ENCODE measurements at regions not wholly inside any gene's neighbourhood (a gene's known extent, or its start where the extent isn't known, plus 50 kb on each side); places are given as distances from the start of the nearest gene placed in this dataset.
"Not testable (repeated sequence)": the region's sequence is repeated elsewhere in the genome, so short reads cannot be mapped to it uniquely, and the experiment has no call there.

DNA sequence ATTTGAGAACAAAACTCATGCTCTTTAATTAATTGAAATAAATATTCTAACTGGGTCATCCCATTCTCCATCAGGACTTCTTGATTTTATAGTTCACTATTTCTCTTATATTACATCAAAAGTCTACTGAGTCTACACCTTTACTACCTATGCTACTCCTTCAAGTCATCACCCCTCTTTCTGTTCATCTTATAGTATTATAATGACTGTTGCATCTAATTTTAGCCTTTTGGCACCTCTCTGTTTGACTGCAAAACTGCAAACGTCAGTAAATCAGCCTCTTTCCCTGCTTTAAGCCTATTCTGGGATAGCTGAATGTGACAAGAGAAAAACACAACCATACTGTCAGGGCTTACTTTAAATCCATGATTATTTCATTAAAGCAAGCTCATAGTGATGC is 639.1 kb downstream of the GABRG1 start:
- no peak for DNase-seq

DNA sequence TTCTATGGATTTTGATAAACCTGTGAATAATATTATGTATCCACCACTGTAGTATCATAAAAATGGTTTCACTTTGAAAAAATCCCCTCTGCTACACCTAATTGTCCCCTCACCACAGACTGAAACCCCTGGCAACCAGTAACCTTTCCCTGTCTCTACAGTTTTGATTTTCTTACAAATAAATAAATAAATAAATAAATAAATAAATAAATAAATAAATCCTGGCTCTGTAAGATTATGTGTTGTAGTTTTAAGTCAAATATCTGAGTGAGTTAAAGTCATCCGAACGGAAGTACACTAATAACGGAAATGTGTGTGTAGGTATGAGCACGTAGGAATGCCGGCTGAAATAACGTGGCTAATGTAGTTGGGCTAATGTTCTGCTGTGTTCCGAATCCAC is 641.5 kb downstream of the GABRG1 start:
- no peak for DNase-seq

DNA sequence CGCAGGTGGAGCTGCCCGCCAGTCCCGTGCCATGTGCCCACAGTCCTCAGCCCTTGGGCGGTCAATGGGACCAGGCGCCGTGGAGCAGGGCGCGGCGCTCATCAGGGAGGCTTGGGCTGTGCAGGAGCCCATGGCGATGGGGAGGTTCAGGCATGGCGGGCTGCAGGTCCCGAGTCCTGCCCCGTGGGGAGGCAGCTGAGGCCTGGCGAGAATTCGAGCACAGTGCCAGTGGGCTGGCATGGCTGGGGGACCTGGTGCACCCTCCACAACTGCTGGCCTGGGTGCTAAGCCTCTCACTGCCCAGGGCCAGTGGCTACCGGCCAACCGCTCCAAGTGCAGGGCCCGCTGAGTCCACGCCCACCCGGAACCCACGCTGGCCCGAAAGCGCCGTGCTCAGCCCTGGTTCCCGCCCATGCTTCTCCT is 646.5 kb downstream of the GABRG1 start:
- DNase-seq = no peak

DNA sequence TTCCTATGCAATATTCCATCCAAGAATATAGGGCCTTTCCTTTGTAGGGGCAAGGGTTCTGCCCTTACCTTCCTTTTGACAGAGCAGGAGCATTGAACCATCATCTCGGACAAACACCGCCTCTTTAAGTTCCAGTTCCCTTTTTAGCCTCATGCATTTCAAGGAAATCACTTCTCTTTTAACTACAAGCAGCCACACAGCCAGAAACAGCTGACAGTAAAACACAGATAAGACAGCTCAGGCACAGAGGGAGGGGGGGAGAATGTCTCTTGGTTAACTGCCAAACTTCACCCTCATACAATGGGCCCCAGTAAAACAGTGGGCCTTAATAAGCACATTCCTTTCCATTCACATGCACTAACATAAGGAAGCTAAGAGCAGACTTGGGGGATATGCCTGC is 648.3 kb downstream of the GABRG1 start:
- no peak for DNase-seq

- no peak for DNase-seq
Measured at GRCh38 chr4:45472490-45472889, 651.4 kb downstream of the GABRG1 start.

DNA sequence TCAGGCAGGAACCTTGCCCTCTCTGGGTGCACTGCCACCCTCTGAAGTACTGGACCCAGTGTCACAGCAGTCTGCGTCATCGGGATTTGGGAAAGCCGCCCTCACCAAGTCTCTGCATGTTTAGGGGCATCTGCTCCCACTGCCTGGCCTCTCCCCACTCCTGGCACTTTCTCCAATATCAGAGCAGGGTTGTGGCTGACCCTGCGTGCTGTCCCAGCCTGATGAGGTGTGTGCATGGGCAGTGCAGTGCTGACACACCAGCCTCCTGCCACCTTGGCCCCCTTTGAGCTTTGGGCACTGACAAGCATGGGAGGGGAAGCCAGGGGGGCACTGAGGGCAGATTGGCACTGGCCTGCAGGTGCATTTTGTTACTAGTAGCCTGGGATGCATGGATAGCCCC is 652.5 kb downstream of the GABRG1 start:
- no peak for DNase-seq

DNA sequence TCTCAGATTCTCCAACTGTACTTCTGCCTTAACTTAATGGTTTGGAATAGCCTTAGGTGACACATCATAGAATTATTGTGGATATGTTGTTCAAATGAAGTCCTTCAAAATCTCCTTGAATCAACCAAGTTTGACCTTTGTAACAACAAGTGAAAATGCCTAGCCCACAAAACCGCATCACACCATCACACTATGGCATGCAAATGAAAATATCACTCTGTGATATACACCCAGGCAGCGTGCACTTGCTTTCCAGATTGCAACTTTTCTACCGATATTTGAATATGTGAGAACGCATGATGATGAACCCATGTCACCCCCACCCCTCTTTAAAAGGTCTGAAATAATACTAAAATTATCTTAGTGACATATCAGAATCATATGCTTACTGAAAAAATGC is 656.7 kb downstream of the GABRG1 start:
- no peak for DNase-seq

DNA sequence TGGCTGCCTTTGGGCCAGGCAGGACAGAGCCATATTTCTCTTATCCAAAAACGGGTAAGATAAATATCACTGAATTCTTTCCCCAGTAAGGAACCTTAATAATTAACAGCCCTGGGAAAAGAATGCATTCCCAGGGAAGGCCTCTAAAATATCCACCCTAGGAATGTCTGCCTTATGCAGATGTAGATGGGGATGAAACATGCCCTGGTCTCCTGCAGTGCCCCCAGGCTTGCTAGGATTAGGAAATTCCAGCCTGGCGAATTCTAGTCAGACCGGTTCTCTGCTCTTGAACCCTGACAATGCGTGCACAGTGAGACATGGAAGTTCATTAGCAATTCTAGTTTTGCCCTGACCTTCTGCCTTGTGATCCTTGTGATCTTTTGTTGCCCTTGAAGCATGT is 663.7 kb downstream of the GABRG1 start:
- DNase-seq = not testable (repeated sequence)

DNA sequence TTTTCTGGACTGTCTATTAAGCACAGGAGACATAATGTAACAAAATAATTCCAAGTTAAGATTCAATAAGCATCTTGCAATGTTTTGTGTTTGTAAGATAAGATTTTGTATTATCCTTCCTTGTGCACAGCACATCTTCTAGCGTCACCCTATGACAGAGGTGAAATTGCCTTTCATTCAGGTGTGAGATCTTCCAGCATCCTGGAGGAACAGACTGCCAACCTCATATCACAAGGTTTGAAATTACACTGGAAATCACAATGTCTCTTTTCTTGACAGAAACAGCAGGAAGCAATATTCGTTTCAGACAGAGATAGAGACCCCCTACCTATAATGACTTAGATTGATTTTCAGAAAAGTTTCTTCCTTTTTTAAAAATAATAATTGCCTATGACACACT is 668.6 kb downstream of the GABRG1 start:
- no peak for DNase-seq

DNA sequence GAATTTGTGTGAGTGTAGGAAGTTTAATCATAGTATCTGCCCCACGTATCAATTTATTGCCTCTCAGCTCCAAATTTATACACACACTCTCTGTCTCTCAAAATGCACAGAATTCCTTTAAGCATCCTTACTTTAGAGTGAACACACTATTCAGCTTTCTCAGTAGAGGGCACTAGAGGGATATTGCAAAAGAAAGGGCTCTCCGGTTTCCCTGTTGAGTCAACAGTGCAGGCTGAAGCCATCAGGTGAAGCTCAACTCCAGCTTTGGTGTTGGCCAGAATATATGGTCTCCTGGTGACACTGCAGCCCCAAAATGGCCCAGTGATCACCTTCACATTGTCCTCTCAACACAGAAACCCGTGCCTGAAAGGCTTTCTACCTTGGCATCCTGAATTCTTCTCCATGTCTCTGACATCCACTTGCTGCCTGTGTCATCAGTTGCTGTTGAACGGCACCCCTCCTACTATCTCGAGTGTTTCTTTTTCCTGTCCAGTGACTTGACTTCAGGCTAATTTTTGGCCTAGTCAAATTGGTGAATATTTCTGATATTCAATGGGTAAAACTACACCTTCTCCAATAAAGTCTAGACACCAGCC is 670.5 kb downstream of the GABRG1 start:
- peak in 2 of 56 donors; percentile 3 to 10 for DNase-seq

DNA sequence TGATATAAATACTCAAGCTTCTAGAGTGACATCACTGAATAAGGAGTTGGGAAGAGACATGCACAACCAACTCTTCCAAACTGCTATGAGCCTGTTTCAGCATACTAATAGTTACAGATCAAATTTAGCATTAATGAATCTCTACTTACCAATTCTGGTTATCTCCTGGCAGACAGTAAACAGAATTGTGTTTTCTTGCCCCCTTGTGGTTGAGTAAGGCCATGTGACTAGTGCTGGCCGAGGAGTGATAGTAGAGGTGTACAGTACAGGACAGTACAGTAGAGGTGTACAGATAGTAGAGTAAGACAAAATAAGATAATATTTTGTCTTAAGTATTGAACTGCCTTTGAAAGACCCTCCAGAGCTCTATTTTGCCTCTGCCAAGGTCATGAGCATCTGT is 681.4 kb downstream of the GABRG1 start:
- no peak for DNase-seq

GRCh38 chr4:45438047-45438446 is 685.8 kb downstream of the GABRG1 start:
- DNase-seq = peak in 6 of 56 donors; percentile 1 to 52 (median 12)

DNA sequence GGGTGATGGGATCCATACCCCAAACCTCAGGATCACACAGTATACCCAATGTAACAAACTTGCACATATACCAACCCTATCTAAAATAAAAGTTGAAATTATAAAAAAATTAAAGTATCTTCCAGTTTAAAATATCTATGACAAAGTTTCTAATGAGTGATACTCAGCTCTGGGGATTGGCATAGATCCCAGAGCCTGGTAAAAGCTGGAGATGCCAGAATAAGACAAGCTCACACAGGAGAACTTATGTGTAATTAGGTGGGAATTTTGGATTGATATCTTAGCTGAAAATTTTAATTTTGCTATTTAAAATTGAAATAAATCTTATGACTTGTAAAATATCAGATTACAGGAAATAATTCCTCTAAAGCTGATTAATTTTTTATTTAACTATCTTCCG is 686.5 kb downstream of the GABRG1 start:
- DNase-seq = no peak

DNA sequence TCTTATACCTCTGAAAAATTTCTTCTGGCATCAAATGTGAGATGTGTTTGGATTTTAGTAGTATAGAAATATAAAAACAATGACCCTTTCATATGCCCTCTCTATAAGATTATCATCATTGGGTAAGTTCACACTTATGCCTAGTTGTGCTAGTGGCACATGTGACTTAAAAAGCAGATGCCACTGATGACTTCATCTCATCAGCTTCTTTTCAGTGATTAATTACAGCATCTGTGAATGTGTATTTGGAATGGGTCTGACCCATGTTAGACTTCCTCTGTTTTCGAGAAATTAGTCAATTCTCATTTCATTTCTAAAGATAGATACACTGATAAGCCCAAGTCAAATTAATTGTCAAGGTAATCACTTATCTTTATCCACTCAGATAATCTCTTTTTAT is 698.7 kb downstream of the GABRG1 start:
- no peak for DNase-seq

- no peak for DNase-seq
Measured at GRCh38 chr4:45423896-45424295, 697.5 kb upstream of the GNPDA2 start.

DNA sequence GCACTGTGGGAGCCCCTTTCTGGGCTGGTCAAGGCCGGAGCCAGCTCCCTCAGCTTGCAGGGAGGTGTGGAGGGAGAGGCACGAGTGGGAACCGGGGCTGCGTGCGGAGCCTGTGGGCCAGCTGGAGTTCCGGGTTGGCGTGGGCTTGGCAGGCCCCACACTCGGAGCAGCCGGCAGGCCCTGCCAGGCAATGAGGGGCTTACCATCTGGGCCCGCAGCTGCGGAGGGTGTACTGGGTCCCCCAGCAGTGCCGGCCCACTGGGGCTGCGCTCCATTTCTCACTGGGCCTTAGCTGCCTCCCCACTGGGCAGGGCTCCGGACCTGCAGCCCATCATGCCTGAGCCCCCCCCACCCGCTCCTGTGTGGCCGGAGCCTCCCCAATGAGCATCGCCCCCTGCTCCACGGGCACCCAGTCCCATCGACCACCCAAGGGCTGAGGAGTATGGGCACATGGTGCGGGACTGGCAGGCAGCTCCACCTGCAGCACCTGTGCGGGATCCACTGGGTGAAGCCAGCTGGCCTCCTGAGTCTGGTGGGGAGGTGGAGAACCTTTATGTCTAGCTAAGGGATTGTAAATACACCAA is 693.8 kb upstream of the GNPDA2 start:
- not testable (repeated sequence) for DNase-seq

- no peak for DNase-seq
Measured at GRCh38 chr4:45410701-45411210, 684.4 kb upstream of the GNPDA2 start.

DNA sequence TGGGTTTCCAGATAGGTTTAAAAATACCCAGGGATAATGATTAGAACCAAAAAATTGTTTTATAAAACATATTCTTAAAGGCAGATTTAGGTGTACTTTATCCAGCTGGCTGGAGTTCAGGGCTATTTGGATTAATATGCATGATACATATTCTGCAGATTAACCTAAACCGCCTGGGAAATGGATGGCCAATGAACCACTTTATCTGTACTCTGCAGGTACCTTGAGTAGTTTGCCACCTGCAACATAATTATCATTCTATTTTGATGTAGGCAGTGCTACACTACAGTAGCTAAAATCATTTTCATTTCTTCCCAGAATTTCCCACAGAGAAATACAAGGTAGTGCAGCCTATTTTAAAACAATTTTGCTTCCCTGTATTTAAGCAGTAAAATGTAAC is 683.2 kb upstream of the GNPDA2 start:
- DNase-seq = no peak

DNA sequence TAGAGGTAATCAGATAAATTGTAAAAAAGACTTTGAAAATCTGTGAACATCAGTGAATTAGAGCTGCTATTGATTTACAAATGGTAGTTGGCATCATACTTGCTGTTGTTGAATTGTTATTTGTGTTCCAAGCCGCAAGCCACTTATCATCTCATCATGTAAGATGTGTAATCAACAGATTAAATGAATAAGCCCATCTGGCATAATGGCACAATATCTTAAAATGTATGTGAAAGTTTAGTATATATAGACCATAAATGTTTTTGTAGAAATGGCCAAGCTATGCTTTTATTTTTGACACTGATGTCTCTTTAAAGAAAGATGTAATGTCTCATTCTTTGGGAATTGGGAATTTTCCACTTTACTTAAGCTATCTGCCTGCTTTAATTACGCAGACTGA is 682.6 kb upstream of the GNPDA2 start:
- no peak for DNase-seq

- DNase-seq = no peak
Measured at GRCh38 chr4:45399116-45399515, 672.8 kb upstream of the GNPDA2 start.

DNA sequence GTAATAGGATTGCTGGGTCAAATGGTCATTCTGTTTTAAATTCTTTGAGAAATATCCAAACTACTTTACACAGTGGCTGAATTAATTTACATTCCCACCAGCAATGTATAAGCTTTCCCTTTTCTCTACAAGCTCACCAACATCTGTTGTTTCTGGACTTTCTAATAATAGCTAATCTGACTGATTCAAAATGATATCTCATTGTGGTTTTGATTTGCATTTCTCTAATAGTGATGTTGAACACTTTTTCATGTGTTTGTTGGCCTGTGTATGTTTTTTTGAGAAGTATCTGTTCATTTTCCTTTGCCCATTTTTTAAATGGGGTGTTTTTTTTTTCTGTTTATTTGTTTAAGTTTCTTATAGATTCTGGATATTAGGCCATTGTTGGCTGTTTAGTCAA is 659.0 kb upstream of the GNPDA2 start:
- DNase-seq = no peak

GRCh38 chr4:45370408-45370807 is 644.1 kb upstream of the GNPDA2 start:
- no peak for DNase-seq

GRCh38 chr4:45368832-45369231 is 642.5 kb upstream of the GNPDA2 start:
- no peak for DNase-seq

DNA sequence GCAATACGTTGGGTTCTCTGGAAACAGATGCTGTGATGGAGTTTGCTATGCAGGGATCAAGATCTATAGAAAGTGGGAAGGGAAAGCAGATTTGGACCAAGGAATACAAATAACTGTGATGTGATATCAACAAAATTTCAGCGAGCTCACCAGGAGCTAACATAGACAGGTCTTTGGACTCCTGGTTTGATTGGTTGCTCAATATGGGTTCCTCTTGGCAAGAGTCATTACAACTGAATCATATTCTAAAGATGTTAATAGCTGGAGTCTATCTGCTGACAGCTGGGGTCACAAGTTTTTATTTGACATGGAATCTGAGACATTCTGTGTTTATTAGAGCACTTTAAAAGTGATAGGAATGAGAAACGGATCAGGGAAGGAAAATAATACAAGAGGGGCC is 637.6 kb upstream of the GNPDA2 start:
- no peak for DNase-seq
